GM21737 (cell line): ENCODE measurements at regions not wholly inside any gene's neighbourhood (a gene's known extent, or its start where the extent isn't known, plus 50 kb on each side); places are given as distances from the start of the nearest gene placed in this dataset.
"Not testable (repeated sequence)": the region's sequence is repeated elsewhere in the genome, so short reads cannot be mapped to it uniquely, and the experiment has no call there.

ENCODE experiments used
- ATAC-seq: cut with Tn5 transposase; IDR thresholded peaks from one replicate; pipeline ENCODE4 v1.9.1; 2021; ENCODE audit warnings: mild to moderate bottlenecking, moderate library complexity; ENCODE audit not compliant: unreplicated experiment

DNA sequence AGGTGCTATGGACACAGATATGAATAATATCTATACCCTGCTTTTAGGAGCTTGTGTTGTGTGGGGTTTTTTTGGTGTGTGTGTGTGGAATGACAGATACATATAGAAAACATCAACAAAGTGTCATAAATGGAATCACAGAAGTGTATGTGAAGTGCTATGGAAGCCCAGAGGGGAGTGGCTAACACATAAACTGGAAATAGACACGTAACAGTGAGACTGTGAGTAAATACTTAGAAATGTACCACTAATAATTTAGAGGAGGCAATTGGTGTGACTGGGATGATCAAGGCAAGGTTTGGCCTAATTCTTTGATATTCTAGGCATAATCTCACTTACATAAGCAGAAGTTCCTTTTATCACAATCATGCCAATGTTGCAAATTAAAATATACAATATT, 169.3 kb upstream of the TENM4 start:
- no peak for ATAC-seq

DNA sequence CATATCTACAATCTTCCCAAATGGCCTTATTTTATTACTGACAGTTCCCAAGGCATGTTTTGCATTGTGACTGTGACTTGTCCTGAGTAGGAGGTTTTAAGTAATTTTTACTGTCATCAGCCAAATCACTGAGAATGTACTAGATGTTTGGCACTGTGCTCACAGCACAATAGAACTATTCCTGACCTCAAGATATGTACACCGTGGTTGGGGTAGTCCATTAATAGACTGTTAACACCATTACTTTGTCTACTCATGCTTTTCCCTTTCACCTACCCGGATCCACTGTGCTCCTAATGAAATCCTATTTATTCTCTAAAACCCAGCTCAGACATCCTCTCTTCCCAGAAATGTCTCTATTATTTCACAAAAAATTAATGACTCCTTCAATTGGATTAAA, 168.7 kb upstream of the TENM4 start:
- no peak for ATAC-seq

- not testable (repeated sequence) for ATAC-seq
Observed at GRCh38 chr11:79606461-79606860, 165.6 kb upstream of the TENM4 start.

DNA sequence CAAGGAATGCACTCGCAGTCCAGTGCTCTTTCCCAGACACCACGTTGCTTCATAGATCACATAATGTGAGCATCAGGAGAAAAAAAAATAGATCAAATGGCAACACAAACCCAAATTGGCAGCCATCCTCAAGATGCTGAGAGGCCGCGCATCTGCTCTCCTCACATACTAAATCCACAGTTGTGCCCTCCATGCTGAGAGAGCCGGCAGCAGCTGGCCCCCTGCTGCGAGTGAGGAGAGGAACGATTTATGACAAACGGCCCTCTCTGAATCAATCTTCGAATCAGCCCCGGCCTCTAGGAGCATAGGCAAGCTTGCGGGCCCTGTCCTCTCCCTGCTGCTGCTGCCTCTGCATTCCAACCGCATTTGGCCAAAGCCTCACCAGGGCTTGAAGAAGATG, 159.9 kb upstream of the TENM4 start:
- no peak for ATAC-seq

DNA sequence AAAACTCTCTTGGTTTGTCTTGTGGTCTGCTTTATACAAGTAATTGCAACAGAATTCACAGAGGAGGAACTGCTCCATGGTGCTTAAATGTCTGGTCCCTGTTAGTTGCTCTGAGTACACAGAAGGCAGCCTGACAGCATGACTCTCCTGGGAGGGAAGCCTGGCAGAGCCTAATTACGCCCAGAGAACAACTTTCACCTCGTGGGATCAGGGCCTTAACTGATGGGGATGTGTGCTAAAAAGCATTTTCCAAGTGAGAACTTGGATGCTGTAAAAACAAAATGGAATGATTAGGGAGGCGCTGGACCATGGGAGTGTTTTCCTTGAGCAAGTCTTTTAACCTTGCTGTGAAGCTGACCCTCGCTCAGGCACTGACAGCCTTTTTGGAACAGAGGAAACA, 154.0 kb upstream of the TENM4 start:
- no peak for ATAC-seq

GRCh38 chr11:79592824-79593223, 152.0 kb upstream of the TENM4 start:
- ATAC-seq = no peak

GRCh38 chr11:79592406-79592805, 151.6 kb upstream of the TENM4 start:
- no peak for ATAC-seq

DNA sequence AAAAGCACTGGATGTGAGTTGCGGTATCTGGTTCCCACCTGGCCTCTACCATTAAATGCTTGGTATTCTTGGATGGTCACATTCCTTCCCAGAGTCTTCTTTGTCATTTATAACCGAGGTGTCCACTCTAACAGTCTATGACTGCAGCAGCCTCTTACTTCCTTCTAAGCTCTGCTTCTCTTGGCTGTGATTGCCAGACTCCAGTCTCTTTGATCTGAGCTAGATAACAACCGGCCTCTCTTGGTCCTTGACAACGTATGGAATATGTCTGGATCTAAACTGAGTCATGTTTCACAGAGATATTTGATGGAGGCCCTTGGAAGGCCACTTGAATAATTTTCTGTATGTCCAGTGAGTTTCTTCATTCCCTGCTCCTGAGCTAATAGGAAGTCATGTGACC, 141.6 kb upstream of the TENM4 start:
- no peak for ATAC-seq

- no peak for ATAC-seq
Observed at GRCh38 chr11:79579063-79579462, 138.2 kb upstream of the TENM4 start.

- ATAC-seq = no peak
Observed at GRCh38 chr11:79578116-79578515, 137.3 kb upstream of the TENM4 start.

DNA sequence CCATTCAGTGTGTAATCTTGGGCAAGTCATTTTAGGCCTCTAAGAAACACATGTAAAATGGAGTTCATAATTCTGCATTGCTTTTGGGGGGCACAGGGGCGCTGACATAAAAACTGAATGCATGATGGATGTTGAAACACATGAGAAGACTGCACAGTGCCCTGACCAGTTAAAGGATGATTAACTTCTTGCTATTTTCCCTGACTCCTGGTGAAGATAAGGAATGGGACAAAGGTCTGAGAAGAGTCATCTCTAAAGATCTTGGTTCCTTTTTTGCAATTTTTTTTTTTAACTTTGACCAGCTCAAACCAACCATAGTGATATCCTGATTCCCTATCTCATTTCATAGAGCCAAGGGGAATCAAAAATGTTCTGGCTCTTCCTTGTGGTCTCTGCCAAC, 134.9 kb upstream of the TENM4 start:
- no peak for ATAC-seq

- no peak for ATAC-seq
Observed at GRCh38 chr11:79570104-79570503, 129.3 kb upstream of the TENM4 start.

DNA sequence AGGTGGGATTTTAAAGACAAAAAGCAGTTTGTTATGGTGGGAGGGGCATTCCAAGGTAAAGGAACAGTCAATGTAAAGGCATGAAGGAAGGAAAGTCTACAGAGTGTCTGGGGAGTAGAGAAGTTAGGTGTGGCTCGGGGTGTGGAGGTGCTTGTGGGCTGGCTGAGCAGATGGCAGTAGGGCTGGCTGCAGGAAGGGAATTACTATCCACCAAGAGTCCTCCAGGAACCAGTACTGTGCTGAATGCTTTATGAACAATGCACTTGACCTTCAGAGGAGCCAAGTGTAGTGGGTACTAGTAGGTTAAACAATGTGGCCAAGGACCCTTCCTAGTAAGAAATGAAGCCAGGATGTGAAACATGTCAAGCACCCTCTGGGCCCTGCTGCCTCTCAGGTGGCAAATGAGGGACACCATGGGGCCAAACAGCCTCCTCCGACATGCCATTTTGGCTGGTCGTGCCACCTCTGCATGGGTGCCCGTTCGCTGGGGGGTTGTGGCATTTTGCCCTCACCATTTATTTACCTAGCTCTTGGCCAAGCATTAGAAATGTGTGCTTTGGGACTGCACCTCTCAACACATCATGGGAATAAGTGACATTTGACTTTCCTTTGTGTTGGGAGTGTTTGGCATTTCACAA, 123.6 kb upstream of the TENM4 start:
- no peak for ATAC-seq

- ATAC-seq = no peak
Observed at GRCh38 chr11:79561496-79561895, 120.7 kb upstream of the TENM4 start.

DNA sequence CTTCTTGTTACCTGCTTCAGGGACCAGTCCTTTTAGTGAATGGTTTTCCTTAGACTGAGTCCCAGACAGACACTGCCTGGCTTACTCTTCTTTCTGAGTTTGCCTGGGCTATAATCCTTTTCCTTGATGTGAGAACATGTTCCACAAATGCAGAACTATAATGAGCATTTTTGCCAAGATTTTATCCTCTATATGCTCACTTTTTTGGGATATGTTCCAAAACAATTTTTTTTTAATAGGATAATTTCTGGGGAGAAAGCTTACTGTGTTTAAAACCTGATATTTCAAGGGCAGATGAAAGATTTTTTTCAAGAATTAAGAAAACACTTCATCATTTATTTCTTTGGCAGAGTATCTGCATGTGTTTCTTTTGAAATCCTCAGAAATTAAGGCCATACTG, 110.0 kb upstream of the TENM4 start:
- ATAC-seq = no peak

DNA sequence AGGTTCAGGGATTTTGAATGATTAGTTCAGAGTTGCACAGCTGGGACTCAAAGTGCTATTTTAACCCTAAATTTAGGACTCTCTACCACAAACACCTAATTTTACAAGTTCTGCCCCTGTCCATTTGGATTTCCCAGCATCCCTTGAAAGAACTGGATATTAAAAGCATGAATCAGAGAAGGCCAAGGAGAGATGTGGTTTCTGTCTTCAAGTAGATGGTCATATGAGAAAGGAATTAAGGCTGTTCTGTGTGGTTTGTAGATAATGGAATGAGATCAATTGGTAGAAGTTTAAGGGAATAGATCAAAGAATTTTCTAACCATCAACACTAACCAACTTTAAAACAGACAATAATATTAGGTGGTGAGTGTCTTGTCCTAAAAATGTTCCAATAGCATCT, 106.4 kb upstream of the TENM4 start:
- no peak for ATAC-seq

GRCh38 chr11:79546351-79546750, 105.5 kb upstream of the TENM4 start:
- no peak for ATAC-seq

DNA sequence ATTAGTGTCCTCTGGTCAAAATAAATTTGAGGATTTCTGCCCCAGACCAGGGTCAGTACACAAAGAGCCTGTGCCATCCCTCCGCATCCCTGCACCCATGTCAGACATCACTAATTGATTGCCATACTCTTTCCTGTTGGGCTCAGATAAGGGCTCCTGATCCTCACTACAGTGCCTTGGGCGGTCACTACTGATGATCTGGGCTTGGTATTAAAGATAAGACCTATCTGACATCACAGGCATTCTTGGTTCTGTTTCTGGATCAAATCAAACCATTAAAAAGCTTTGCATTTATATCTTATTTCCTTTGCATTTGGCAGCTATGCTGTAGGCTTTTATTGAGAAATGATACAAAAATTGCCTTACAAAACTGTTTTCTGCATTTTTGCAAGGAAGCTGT, 103.5 kb upstream of the TENM4 start:
- ATAC-seq = no peak

GRCh38 chr11:79543101-79543500, 102.3 kb upstream of the TENM4 start:
- no peak for ATAC-seq

GRCh38 chr11:79541466-79541865, 100.6 kb upstream of the TENM4 start:
- ATAC-seq = no peak

DNA sequence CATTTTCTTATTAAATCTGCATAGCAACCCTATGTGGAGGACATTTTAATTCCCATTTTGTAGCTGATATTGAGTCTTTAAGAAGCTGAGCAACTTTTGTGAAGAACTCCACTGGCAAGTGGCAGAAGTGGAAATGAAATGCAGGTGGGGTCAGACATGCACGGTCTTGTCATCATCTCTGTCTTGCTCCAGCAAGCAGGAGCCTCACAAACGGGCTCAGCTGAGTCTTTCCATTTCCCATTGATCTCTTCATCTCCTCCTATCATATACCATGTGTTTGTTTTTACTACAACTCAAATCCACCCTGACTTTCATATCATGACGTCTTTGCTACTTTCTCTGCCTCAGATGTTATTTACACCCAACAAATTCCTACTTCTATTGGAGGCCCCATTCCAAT, 97.9 kb upstream of the TENM4 start:
- no peak for ATAC-seq

- ATAC-seq = no peak
Observed at GRCh38 chr11:79536155-79536917, 95.5 kb upstream of the TENM4 start.

GRCh38 chr11:79535606-79536005, 94.8 kb upstream of the TENM4 start:
- ATAC-seq = no peak
